Gastrocnemius medialis (tissue), 4 donors: ENCODE measurements at regions not wholly inside any gene's neighbourhood (a gene's known extent, or its start where the extent isn't known, plus 50 kb on each side); places are given as distances from the start of the nearest gene placed in this dataset.

ENCODE experiments used
- CTCF ChIP-seq, 5 experiments: fragments of 450-650 bp in 3 of 5; fragments of 200-600 bp in 2 of 5; sonication (generic) in 2 of 5; IDR thresholded peaks in 4 of 5; conservative IDR thresholded peaks in 1 of 5; 1 replicate in 4 of 5; 2 replicates in 1 of 5; pipeline ENCODE4 v1.5.1; 2016 to 2019; ENCODE audit warnings: antibody characterized with exemption in 5 of 5, mild to moderate bottlenecking in 3 of 5, moderate library complexity in 3 of 5
- POLR2A ChIP-seq, 2 donors: fragments of 450-650 bp; IDR thresholded peaks; one replicate each; pipeline ENCODE4 v1.6.1; 2017; ENCODE audit warnings: antibody characterized with exemption in 2 of 2, mild to moderate bottlenecking in 2 of 2, moderate library complexity in 2 of 2

DNA sequence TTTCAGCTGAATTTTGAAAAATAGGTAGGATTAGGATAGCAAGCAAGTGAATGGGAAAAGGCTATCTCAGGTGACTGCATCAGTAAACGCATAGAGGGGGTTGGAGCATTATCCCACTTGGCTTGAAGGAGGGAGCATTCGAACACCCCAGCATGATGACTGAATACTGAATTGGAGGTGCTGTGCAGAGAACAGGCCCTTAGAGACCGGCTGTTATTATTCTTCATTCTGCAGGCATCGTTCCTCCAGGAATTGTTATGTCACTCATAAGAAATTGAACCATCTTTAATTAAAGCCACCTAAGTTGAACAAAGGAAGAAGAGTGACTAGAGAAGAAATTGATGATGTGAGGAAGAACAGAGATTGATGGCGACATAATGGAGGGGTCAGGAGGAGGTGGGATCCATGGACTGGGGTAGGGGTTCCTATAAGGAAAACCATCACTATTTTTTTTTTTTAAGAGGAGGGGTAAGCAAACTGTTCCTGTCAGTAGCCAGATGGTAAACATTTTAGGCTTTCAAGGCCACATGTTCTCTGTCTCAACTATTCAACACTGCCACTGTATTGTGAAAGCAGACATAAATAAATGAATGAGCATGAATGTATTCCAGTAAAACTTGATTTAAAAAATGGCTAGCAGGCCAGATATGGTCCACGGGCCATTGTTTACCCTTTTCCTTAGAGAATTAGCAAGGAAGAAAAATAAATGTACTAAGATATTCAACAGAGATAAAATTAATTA is 264.7 kb upstream of the TAC1 start:
- TF ChIP-seq POLR2A (IDR thresholded peaks at IDR 0.05) (no peak), CTCF (IDR thresholded peaks at IDR 0.05 in 4 of 5, conservative IDR thresholded peaks at IDR 0.05 in 1 of 5) (no peak)
